SH-SY5Y (cell line): ENCODE measurements at regions not wholly inside any gene's neighbourhood (a gene's known extent, or its start where the extent isn't known, plus 50 kb on each side); places are given as distances from the start of the nearest gene placed in this dataset.

Experiments used
- GATA2 ChIP-seq: IDR thresholded peaks from 2 replicates; pipeline ENCODE4 v1.6.1; 2011; ENCODE audit warnings: mild to moderate bottlenecking, low read depth, low read length
- GATA3 ChIP-seq: IDR thresholded peaks from 2 replicates; pipeline ENCODE4 v1.6.1; 2011; ENCODE audit warnings: low read depth, mild to moderate bottlenecking, low read length, moderate library complexity

- TF ChIP-seq GATA3 = no peak
- no peak for TF ChIP-seq GATA2
Observed at GRCh38 chr1:185668013-185668412, 66.2 kb upstream of the HMCN1 start.
